NCI-H345 treated with DMSO at 0.1 percent for 48 hours (cell line): ENCODE measurements at regions not wholly inside any gene's neighbourhood (a gene's known extent, or its start where the extent isn't known, plus 50 kb on each side); places are given as distances from the start of the nearest gene placed in this dataset.
"Not testable (repeated sequence)": the region's sequence is repeated elsewhere in the genome, so short reads cannot be mapped to it uniquely, and the experiment has no call there.

ENCODE experiments used
- DNase-seq: peaks from one replicate; lab custom pipeline; 2025; ENCODE audit not compliant: unreplicated experiment; lab: John Stamatoyannopoulos, UW

DNA sequence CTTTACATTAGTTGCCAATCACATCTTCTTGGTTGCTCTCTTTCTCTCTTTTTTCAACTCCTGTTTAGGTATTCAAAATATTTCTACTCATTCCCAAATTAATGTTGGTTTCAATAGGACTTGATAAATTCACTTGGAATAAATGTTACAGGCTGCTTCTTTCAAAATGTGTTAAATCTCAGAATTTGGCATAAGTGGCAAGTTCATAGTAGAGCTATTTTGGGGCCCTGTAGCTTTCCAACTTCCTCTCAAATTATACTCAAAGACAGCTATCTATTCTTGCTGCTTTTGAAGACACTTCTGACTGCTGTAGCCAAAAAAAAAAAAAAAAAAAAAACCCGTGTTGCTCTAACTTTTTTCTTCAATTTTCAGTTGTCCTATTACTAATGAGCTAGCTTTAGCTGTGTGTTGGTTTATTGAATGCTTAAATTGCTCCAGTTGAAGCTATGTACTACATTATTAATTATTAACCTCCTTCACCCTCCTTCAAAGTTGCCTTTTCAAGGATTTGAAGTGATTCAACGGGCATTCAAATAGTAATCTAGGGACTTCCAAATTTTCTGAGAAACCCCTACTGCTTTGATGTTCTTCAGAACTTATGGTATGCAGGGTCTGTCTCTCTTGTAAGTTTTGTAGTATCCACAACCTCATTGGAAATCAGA lies 554.6 kb upstream of the FLRT2 start:
- DNase-seq: no peak

GRCh38 chr14:84976805-84977204 lies 553.1 kb upstream of the FLRT2 start:
- DNase-seq: no peak

GRCh38 chr14:84987042-84987441 lies 542.9 kb upstream of the FLRT2 start:
- DNase-seq: no peak

DNA sequence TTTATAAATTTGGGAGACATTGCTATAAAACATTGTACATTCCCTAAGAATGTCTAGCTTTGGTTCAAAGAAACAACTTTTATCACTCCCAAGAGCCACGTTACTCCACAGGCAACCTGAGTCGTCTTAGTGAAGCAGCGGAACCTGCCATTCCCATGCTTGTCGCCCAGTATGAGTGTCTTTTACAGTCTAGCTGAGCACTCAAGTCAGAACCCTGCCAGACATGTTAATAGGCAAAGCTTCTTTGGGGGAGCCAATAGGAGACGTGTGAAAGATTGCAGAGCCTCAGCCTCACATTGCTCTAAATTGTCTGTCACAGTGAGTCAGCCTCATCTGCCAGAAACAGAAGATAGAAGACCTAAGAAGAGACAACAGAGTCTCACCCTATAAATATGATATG lies 541.6 kb upstream of the FLRT2 start:
- DNase-seq: no peak

DNA sequence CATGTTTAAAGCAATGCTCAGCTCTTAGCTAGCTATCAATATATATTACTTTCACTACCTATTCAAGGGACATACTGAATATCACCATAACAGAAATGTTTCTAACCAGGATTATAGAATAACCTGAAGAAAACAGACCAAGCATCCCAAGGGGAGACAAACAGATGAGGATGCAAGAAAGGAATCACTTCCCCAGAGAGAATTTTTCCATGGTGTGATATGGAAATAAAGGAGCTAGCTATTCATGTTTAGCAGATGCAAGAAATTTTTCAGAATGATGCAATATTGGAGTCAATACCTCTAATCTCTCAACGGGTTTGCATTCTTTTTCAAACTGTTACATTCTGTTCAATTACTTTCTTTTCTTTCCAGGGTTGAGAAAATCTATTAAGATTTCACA lies 538.9 kb upstream of the FLRT2 start:
- DNase-seq: no peak

GRCh38 chr14:84998216-84998615 lies 531.7 kb upstream of the FLRT2 start:
- no peak for DNase-seq

- DNase-seq: no peak
Observed at GRCh38 chr14:85002846-85003245, 527.1 kb upstream of the FLRT2 start.

GRCh38 chr14:85003805-85004204 lies 526.1 kb upstream of the FLRT2 start:
- DNase-seq: no peak

GRCh38 chr14:85009506-85009905 lies 520.4 kb upstream of the FLRT2 start:
- DNase-seq: no peak

DNA sequence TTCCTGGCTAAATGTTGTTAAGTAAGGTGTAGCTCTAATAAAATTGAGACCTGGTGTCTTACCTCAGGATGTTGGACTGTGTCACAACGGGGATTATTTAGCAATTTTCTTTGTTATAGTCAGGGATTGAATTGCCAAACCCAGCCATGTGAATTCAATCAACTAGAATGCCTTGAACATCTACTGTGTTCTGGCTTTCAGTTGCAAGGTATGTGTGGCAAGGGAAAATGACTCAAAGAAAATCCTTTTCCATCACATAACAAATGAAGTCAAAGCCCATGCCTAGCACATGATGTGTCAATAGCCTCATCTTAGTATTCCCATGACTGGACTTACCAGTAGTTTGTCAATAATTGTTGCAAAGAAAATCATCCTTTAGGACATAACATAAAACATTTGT lies 519.8 kb upstream of the FLRT2 start:
- no peak for DNase-seq

DNA sequence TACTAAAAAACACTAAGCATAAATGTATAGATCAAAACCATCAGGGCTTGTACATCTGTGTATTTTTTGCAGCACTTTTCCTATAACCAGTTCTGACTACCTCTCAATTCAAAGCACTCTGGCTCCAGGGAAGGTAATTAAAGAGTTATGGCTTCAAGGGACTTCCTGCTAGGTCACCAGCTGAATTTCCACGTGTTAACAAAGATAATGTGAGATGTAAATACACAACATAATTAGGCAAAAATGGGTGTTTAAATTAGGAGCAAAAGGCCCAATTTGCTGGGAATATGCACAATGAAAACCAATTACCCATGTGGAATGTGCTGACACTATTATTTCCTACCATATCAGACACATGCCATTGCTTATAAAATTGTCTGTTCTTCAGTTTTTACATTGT lies 513.4 kb upstream of the FLRT2 start:
- DNase-seq: no peak

DNA sequence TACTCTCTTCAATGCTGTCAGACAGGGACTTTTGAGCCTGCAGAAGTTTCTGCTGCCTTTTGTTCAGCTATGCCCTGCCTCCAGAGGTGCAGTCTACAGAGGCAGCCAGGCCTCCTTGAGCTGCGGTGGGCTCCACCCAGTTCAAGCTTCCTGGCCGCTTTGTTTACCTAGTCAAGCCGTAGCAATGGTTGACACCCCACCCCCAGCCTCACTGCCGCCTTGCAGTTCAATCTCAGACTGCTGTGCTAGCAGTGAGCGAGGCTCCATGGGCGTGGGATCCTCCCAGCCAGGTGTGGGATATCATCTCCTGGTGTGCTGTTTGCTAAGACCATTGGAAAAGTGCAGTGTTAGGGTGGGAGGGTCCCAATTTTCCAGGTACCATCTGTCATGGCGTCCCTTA lies 506.1 kb upstream of the FLRT2 start:
- not testable (repeated sequence) for DNase-seq

- no peak for DNase-seq
Observed at GRCh38 chr14:85024931-85025330, 505.0 kb upstream of the FLRT2 start.

- DNase-seq: no peak
Observed at GRCh38 chr14:85027681-85028370, 502.1 kb upstream of the FLRT2 start.

DNA sequence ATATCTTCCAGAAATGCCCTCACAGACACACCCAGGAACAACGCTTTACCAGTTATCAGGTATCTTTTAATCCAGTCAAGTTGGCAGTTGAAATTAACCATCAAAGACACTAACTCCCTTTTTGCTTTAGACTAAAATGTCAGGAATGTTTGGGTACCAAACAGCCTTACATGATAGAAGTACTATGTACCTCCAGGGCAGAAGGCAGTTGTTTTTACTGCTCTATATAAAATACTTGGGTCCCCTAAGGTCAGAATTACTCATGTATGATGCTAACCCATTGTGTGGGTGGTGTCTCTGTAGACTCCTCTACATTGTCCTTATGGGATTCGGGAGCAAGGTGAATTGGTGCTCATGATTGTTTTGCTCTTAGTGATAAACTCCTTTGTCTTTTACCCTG lies 492.5 kb upstream of the FLRT2 start:
- no peak for DNase-seq

DNA sequence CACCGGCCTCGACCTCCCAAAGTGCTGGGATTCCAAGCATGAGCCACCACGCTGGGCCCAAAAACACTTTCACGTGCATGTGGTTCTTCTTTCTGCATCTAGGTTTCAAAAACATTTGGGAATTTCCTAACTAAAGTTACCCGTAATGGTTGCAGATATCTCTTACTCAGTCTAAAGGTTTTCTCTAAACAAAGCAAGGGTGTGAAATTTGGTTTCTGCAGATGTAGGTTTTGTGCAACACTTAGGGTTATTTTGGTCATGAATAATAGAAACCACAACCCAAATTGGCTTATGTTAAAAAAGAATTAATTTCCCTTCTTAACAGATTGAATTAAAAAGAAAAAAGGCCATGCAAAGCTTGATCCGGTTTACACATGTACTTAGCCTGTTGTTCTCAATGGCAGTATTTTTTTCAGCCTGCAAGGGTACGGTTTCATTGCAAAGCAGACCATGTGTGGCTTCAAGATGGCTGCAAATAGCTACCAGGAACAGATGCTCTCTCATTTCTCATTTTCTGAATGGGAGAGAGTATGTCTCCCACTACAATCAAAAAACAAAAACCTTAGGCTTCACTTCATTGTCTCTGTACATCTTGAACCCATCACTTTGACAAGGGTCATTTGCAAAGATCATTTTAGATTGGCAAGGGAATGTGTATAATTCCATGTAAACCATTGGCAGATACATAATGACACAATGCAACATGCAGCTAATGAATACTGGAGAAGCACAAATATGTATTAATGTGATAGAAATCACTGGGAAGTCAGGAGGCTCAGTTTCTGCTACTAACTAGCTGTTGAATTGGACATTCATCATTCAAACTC lies 491.2 kb upstream of the FLRT2 start:
- no peak for DNase-seq

DNA sequence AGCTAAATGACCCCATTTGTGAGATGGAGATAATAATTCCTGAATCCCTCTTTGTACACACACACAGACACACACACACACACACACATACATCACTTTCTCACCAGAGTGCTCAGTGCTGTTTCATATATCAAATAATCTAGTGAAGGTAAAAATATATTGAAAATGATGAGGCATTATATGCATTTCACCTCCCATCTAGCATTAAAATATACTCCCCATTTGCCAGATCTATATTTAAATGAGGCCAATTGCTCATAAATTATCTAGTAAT lies 490.7 kb upstream of the FLRT2 start:
- DNase-seq: no peak

DNA sequence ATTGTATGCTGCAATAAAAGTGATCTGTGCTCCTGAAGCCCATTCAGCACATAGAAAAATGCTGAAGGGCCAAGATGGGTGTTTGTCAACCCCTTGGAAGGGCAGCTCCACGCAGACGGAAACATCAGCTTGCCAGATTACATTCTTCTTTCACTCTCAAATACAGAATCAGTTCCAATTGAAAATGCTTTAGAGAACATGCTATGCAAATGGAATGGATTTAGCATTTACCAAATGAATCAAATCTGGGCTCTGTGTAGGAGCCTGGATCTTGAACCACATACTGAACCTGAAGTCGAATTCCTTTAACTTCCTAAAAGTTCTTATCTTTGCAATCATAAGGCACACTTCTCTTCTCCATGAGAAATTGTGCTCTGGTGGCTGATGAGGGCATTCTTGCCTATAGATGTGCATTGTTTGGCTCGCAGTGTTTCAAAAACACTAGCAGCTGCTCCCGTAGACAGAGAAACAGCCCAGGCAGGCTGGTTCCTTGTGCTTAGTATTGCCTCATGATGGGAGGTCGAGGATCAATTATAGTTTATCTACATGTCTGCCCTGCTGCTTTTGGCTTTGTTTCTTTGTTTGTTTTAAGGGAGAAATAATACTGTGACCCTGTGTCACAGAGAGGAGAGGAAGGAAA lies 489.8 kb upstream of the FLRT2 start:
- DNase-seq: peak; percentile 69

GRCh38 chr14:85041618-85042017 lies 488.3 kb upstream of the FLRT2 start:
- DNase-seq: peak; percentile 55

DNA sequence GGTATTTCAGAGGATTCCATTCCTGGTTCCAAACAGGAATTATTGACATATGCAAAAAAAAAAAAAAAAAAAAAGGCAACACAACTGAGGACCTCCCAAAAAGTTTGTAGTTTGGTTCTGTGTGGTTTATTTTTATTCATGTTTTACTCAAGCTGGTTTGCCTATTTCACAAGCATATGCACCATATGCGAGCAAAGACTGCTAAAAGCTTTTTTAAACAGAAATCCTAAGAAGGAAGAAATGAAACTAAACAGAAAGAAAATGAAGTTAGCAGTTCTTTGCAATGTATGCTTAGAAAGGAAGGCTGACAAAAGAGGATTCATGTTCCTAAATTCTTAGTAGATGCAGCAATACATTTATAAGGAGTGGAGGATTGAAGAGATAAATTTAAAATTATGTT lies 487.6 kb upstream of the FLRT2 start:
- DNase-seq: no peak

DNA sequence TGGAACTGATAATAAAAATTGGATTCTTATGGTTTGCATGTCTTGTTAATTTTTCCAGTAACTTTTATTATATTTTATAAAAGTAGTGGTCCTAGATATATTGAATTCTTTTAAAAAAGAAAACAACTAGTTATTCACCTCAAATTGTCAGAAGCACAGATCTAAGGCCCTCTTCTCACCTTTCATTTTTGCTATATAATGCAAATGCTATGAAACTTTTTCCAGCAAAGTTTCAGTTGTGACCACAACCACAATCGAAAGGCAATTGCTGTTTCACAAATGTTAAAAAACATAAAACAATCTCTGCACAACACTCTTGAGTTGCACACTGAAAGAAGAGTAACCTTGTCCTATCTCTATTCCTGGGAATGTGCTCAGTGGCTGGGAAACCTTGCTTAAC lies 479.8 kb upstream of the FLRT2 start:
- DNase-seq: no peak

- no peak for DNase-seq
Observed at GRCh38 chr14:85052646-85053045, 477.3 kb upstream of the FLRT2 start.
